HepG2 (cell line): ENCODE measurements at regions not wholly inside any gene's neighbourhood (a gene's known extent, or its start where the extent isn't known, plus 50 kb on each side); places are given as distances from the start of the nearest gene placed in this dataset.

Source experiments
- ATAC-seq: fragments of 200-7000 bp; cut with Tn5 transposase; 3 replicates; pipeline ENCODE4 v1.9.1; 2020; ENCODE audit warnings: mild to moderate bottlenecking, moderate library complexity
- BruUV-seq: library from RNA; stranded (reverse); fragments of 400-500 nt; replicated peaks from 2 replicates; lab custom pipeline; 2021; lab: Mats Ljungman, UMichigan
- CTCF ChIA-PET: fragments of 300-600 bp; formaldehyde crosslinking; extraction: SDS; loops from one replicate; lab custom pipeline; 2021; ENCODE audit warnings: low total read pairs, inconsistent platforms, low intra/inter-chr PET ratio; lab: Yijun Ruan, JAX
- POLR2A ChIA-PET: fragments of 350-600 bp; sonication (Branson Sonifier 250); formaldehyde crosslinking; loops from one replicate; lab custom pipeline; 2020; ENCODE audit warnings: antibody characterized with exemption, inconsistent platforms; lab: Yijun Ruan, JAX
- DNase-seq: peaks from one replicate; pipeline ENCODE4 v3.0.0-alpha.2; 2015; ENCODE audit warnings: low spot score
- FAIRE-seq: peaks from 3 replicates; lab custom pipeline; 2011; peaks lifted over from hg19 to GRCh38; lab: Jason Lieb, UNC
- H2AFZ ChIP-seq: one replicate; pipeline ENCODE4 v1.6.1; 2011; ENCODE audit warnings: low read length, inconsistent platforms
- H3K27ac ChIP-seq: fragments of 300-600 bp; 3 replicates; pipeline ENCODE4 v1.8.0; 2011; ENCODE audit warnings: mixed run types, mild to moderate bottlenecking, mixed read lengths, low read length, inconsistent platforms; ENCODE audit not compliant: insufficient read depth; ENCODE audit errors: extremely low read length
- H3K27me3 ChIP-seq, 2 experiments: fragments of 200-600 bp in 1 of 2; 2 replicates in 1 of 2; 3 replicates in 1 of 2; pipeline versions ENCODE4 v1.6.0 to v1.8.0; 2011; ENCODE audit warnings: low read length in 2 of 2, mild to moderate bottlenecking in 2 of 2, moderate library complexity in 2 of 2, inconsistent platforms in 1 of 2; ENCODE audit not compliant: insufficient read depth in 2 of 2, control insufficient read depth in 1 of 2
- H3K36me3 ChIP-seq, 2 experiments: fragments of 200-600 bp in 1 of 2; replicated peaks in 1 of 2; 2 replicates in 1 of 2; 3 replicates in 1 of 2; pipeline versions ENCODE4 v1.5.1 to v1.8.0; 2011; ENCODE audit warnings: low read length in 2 of 2, inconsistent platforms in 1 of 2; ENCODE audit not compliant: insufficient read depth in 2 of 2, control insufficient read depth in 1 of 2
- H3K4me1 ChIP-seq: 2 replicates; pipeline ENCODE4 v1.5.1; 2012; ENCODE audit warnings: low read length, inconsistent platforms; ENCODE audit not compliant: insufficient read depth
- H3K4me2 ChIP-seq: 2 replicates; pipeline ENCODE4 v1.6.0; 2011; ENCODE audit warnings: low read depth, low read length, inconsistent platforms
- H3K4me3 ChIP-seq, 3 experiments: fragments of 200-600 bp in 1 of 3; sonication (generic), shearing (Covaris generic) in 1 of 3; replicated peaks in 1 of 3; 2 replicates each; pipeline ENCODE4 v1.5.1; 2011 to 2016; ENCODE audit warnings: low read length in 3 of 3, inconsistent platforms in 2 of 3, low read depth in 2 of 3, mild to moderate bottlenecking in 2 of 3, control low read depth in 1 of 3, mixed read lengths in 1 of 3; ENCODE audit not compliant: insufficient read depth in 1 of 3
- H3K79me2 ChIP-seq: one replicate; pipeline ENCODE4 v1.6.1; 2011; ENCODE audit warnings: low read length, inconsistent platforms; ENCODE audit not compliant: insufficient read depth
- H3K9ac ChIP-seq: 2 replicates; pipeline ENCODE4 v1.6.0; 2011; ENCODE audit warnings: mild to moderate bottlenecking, low read depth, low read length, inconsistent platforms; ENCODE audit not compliant: insufficient read depth
- H3K9me3 ChIP-seq: 2 replicates; pipeline ENCODE4 v1.5.1; 2012; ENCODE audit warnings: mild to moderate bottlenecking, low read length
- H4K20me1 ChIP-seq: 2 replicates; pipeline ENCODE4 v1.6.0; 2011; ENCODE audit warnings: inconsistent platforms, mild to moderate bottlenecking, low read length, moderate library complexity; ENCODE audit not compliant: insufficient read depth
- GFI1 ChIP-seq: sonication (generic); formaldehyde crosslinking; IDR thresholded peaks from 2 replicates; pipeline ENCODE4 v1.5.0; 2020; ENCODE audit warnings: missing genetic modification reagents, mild to moderate bottlenecking, borderline replicate concordance
- KDM1A ChIP-seq: IDR thresholded peaks from 2 replicates; pipeline ENCODE4 v1.6.1; 2016; ENCODE audit warnings: missing compliant biosample characterization
- MTF2 ChIP-seq: sonication (generic); formaldehyde crosslinking; IDR thresholded peaks from 2 replicates; pipeline ENCODE4 v1.5.0; 2020; ENCODE audit warnings: missing genetic modification reagents, borderline replicate concordance
- POLR2G ChIP-seq: fragments of 200-400 bp; formaldehyde crosslinking; IDR thresholded peaks from 2 replicates; pipeline ENCODE4 v1.6.1; 2018; ENCODE audit warnings: mild to moderate bottlenecking, low read depth, low read length, moderate library complexity
- TEAD3 ChIP-seq: optimal IDR thresholded peaks from 2 replicates; pipeline ENCODE3; 2016; ENCODE audit warnings: borderline replicate concordance
- ZNF841 ChIP-seq: sonication (generic); formaldehyde crosslinking; IDR thresholded peaks from 2 replicates; pipeline ENCODE4 v1.8.1; 2023; ENCODE audit warnings: missing genetic modification reagents, borderline replicate concordance
- WGBS: methylation state at CpG from one replicate; pipeline ENCODE4 v1.1.6; 2017; ENCODE audit warnings: low lambda C conversion rate; 5-methylcytosine and 5-hydroxymethylcytosine counted together
- in situ Hi-C: cut with HindIII; loops from 2 replicates; pipeline ENCODE4 v1.10.0; 2017; ENCODE audit warnings: low pct_unique_long_range_greater_than_20kb; ENCODE audit not compliant: extremely low pct_ligation_motif_present
- intact Hi-C: fragments of 100-400 bp; cut with micrococcal nuclease; formaldehyde crosslinking; loops from one replicate; pipeline ENCODE4 v1.10.0; 2022; ENCODE audit not compliant: unreplicated experiment
- TF ChIP-seq, protein P1 (sequence below): sonication (generic); formaldehyde crosslinking; IDR thresholded peaks from 2 replicates; pipeline ENCODE4 v1.4.0; 2020; ENCODE audit warnings: missing genetic modification reagents
- TF ChIP-seq, protein P2 (sequence below): sonication (generic); formaldehyde crosslinking; IDR thresholded peaks from 2 replicates; pipeline ENCODE4 v1.4.0; 2020; ENCODE audit warnings: missing genetic modification reagents, mild to moderate bottlenecking, borderline replicate concordance
- TF ChIP-seq, protein P3 (sequence below): sonication (generic); formaldehyde crosslinking; conservative IDR thresholded peaks from 2 replicates; pipeline ENCODE4 v1.8.0; 2022; ENCODE audit warnings: low read depth, missing genetic modification reagents
- TF ChIP-seq, protein P4 (sequence below): sonication (generic); formaldehyde crosslinking; conservative IDR thresholded peaks from 2 replicates; pipeline ENCODE4 v1.8.0; 2022; ENCODE audit warnings: mild to moderate bottlenecking, moderate library complexity, missing genetic modification reagents

DNA sequence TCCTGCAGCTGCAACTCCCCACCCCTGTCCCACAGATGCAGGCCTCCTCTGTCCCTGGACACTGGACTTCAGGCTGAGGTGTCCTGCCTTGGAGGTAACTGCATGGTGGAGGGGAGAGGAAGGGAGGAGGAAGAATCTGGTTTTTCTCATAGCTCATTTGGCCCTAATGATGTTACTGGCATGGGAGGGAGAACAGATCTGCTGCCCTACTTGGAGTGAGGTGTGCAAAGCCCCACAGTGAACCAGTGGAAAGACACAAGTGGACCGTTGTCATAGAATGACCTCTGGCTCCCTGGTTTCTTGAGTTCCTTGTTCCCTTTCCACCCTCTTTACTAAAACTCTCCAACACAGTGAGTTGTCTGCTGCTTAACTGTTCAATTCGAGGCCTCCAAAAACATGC, 215.9 kb downstream of the BARX2 start:
- no peak for TF ChIP-seq ZNF841 (CRISPR knock-in tag)
- no peak for TF ChIP-seq GFI1
- TF ChIP-seq, protein P1, sequence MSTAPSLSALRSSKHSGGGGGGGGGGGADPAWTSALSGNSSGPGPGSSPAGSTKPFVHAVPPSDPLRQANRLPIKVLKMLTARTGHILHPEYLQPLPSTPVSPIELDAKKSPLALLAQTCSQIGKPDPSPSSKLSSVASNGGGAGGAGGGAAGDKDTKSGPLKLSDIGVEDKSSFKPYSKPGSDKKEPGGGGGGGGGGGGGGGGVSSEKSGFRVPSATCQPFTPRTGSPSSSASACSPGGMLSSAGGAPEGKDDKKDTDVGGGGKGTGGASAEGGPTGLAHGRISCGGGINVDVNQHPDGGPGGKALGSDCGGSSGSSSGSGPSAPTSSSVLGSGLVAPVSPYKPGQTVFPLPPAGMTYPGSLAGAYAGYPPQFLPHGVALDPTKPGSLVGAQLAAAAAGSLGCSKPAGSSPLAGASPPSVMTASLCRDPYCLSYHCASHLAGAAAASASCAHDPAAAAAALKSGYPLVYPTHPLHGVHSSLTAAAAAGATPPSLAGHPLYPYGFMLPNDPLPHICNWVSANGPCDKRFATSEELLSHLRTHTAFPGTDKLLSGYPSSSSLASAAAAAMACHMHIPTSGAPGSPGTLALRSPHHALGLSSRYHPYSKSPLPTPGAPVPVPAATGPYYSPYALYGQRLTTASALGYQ (CRISPR knock-in tag): no peak
- no peak overlapping the region for H3K4me2 ChIP-seq
- WGBS: 0% methylated on average over 2 of the region's 2 CpGs
- H2AFZ ChIP-seq: no peak overlapping the region
- H4K20me1 ChIP-seq: no peaks in the 10 kb centered on the region
- CTCF ChIA-PET: no interaction called here
- no peaks in the 10 kb centered on the region for H3K9me3 ChIP-seq
- no peak overlapping the region for H3K9ac ChIP-seq
- H3K27ac ChIP-seq: no peak overlapping the region
- no peaks in the 10 kb centered on the region for H3K4me1 ChIP-seq
- intact Hi-C loops (no loop called here), in situ Hi-C loops (no loop called here)
- H3K36me3 ChIP-seq: no peaks in the 10 kb centered on the region
- H3K79me2 ChIP-seq: no peaks in the 10 kb centered on the region
- DNase-seq (no peak), FAIRE-seq (no peak), ATAC-seq (no peak)
- POLR2A ChIA-PET: no interaction called here
- BruUV-seq: no TSS peak
- no peak overlapping the region for H3K4me3 ChIP-seq
- peaks cover 3 to 34% of the 10 kb centered on the region in 2 experiments; a peak in 3 of 5 replicates for H3K27me3 ChIP-seq

DNA sequence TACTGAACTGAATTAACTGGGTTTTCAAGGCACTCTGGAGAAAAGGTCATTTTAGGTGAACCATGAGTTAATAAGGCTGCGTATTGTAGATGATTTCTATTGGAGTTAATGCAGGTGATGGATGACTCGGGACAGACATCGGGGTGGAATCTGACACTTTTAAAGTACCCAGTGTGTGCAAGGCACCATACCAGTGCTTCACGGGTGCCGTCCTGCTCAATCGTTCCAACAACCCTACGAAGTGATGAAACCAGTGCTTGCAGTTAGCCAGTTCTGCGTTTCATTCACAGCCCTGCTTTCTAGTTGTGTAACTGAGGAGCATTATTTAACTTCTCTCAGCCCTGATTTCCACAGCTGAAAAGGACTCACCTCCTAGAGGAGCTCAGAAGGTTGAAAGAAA, 216.5 kb downstream of the BARX2 start:
- Histone ChIP-seq H2AFZ (no peak overlapping the region), H3K4me1 (no peaks in the 10 kb centered on the region), H3K9me3 (no peaks in the 10 kb centered on the region), H3K4me2 (no peak overlapping the region), H3K27me3 (peaks cover 1 to 34% of the 10 kb centered on the region in 2 experiments; a peak in 1 of 5 replicates), H3K36me3 (no peaks in the 10 kb centered on the region), H4K20me1 (no peaks in the 10 kb centered on the region), H3K27ac (no peak overlapping the region), H3K79me2 (no peaks in the 10 kb centered on the region), H3K4me3 (no peak overlapping the region), H3K9ac (no peak overlapping the region)
- 4% methylated on average over 8 of the region's 8 CpGs for WGBS
- FAIRE-seq (no peak), DNase-seq (no peak), ATAC-seq (no peak)
- ChIA-PET CTCF (no interaction called here), POLR2A (no interaction called here)
- intact Hi-C loops (no loop called here), in situ Hi-C loops (no loop called here)
- BruUV-seq: no TSS peak
- no peak for TF ChIP-seq POLR2G
- TF ChIP-seq, protein P2, sequence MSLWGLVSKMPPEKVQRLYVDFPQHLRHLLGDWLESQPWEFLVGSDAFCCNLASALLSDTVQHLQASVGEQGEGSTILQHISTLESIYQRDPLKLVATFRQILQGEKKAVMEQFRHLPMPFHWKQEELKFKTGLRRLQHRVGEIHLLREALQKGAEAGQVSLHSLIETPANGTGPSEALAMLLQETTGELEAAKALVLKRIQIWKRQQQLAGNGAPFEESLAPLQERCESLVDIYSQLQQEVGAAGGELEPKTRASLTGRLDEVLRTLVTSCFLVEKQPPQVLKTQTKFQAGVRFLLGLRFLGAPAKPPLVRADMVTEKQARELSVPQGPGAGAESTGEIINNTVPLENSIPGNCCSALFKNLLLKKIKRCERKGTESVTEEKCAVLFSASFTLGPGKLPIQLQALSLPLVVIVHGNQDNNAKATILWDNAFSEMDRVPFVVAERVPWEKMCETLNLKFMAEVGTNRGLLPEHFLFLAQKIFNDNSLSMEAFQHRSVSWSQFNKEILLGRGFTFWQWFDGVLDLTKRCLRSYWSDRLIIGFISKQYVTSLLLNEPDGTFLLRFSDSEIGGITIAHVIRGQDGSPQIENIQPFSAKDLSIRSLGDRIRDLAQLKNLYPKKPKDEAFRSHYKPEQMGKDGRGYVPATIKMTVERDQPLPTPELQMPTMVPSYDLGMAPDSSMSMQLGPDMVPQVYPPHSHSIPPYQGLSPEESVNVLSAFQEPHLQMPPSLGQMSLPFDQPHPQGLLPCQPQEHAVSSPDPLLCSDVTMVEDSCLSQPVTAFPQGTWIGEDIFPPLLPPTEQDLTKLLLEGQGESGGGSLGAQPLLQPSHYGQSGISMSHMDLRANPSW (CRISPR knock-in tag): no peak
- no peak for TF ChIP-seq KDM1A (CRISPR knock-in tag)
- no peak for TF ChIP-seq MTF2 (CRISPR knock-in tag)
- TF ChIP-seq, protein P3, sequence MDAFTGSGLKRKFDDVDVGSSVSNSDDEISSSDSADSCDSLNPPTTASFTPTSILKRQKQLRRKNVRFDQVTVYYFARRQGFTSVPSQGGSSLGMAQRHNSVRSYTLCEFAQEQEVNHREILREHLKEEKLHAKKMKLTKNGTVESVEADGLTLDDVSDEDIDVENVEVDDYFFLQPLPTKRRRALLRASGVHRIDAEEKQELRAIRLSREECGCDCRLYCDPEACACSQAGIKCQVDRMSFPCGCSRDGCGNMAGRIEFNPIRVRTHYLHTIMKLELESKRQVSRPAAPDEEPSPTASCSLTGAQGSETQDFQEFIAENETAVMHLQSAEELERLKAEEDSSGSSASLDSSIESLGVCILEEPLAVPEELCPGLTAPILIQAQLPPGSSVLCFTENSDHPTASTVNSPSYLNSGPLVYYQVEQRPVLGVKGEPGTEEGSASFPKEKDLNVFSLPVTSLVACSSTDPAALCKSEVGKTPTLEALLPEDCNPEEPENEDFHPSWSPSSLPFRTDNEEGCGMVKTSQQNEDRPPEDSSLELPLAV (CRISPR knock-in tag): no peak
- TF ChIP-seq TEAD3 (CRISPR knock-in tag): no peak
- TF ChIP-seq, protein P4, sequence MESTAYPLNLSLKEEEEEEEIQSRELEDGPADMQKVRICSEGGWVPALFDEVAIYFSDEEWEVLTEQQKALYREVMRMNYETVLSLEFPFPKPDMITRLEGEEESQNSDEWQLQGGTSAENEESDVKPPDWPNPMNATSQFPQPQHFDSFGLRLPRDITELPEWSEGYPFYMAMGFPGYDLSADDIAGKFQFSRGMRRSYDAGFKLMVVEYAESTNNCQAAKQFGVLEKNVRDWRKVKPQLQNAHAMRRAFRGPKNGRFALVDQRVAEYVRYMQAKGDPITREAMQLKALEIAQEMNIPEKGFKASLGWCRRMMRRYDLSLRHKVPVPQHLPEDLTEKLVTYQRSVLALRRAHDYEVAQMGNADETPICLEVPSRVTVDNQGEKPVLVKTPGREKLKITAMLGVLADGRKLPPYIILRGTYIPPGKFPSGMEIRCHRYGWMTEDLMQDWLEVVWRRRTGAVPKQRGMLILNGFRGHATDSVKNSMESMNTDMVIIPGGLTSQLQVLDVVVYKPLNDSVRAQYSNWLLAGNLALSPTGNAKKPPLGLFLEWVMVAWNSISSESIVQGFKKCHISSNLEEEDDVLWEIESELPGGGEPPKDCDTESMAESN: no peak
